Right lobe of liver (tissue), 4 donors: ENCODE measurements at regions not wholly inside any gene's neighbourhood (a gene's known extent, or its start where the extent isn't known, plus 50 kb on each side); places are given as distances from the start of the nearest gene placed in this dataset.

ENCODE experiments used
- CTCF ChIP-seq, 4 donors: fragments of 200-600 bp in 3 of 4; fragments of 450-650 bp in 1 of 4; IDR thresholded peaks; one replicate each; pipeline versions ENCODE4 v1.5.1 to v1.8.0; 2016 to 2022; ENCODE audit warnings: antibody characterized with exemption in 4 of 4, mild to moderate bottlenecking in 2 of 4
- POLR2A ChIP-seq: fragments of 450-650 bp; IDR thresholded peaks from one replicate; pipeline ENCODE4 v1.6.1; 2017; ENCODE audit warnings: antibody characterized with exemption, mild to moderate bottlenecking
- donor health status: DM: no; HTN: no; CAD: no.
- donor health status: DM: no; HTN: no; CAD: no.
- donor health status: DM: no; HTN: yes; CAD: no.

DNA sequence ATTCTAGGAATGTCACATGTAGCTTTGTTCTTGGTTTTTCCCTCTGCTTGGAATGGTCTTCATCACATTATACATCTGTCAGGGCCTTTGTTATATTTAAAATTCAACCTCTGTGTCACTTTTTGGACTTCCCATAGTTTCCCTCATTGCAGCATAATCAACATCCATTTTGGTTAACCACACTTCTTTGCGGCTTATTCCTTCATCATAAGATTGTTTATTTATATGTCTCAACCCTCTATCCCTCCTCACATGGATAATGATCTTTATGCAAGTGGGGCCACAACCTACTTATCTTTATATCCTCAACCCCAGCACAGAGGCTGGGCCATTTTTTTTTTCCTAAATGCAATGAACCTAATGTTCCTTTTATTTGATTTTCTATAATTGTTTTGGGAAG lies 260.0 kb upstream of the THBS1 start:
- no peak for TF ChIP-seq CTCF (IDR thresholded peaks at IDR 0.05)
- TF ChIP-seq POLR2A, result no peak
